Mammary epithelial cell (primary cell): ENCODE measurements at regions not wholly inside any gene's neighbourhood (a gene's known extent, or its start where the extent isn't known, plus 50 kb on each side); places are given as distances from the start of the nearest gene placed in this dataset.

ENCODE experiments used
- CTCF ChIP-seq, 2 donors: IDR thresholded peaks in 1 of 2; conservative IDR thresholded peaks in 1 of 2; 2 replicates each; pipeline ENCODE4 v1.5.1; 2011 to 2012; ENCODE audit warnings: inconsistent platforms in 2 of 2, low read length in 2 of 2, mild to moderate bottlenecking in 2 of 2, control low read depth in 1 of 2, low read depth in 1 of 2; ENCODE audit not compliant: insufficient read depth in 1 of 2; ENCODE audit errors: extremely low read depth in 1 of 2
- EZH2 ChIP-seq: IDR thresholded peaks from 2 replicates; pipeline ENCODE4 v1.6.1; 2012; ENCODE audit warnings: low read length, inconsistent platforms, borderline replicate concordance

DNA sequence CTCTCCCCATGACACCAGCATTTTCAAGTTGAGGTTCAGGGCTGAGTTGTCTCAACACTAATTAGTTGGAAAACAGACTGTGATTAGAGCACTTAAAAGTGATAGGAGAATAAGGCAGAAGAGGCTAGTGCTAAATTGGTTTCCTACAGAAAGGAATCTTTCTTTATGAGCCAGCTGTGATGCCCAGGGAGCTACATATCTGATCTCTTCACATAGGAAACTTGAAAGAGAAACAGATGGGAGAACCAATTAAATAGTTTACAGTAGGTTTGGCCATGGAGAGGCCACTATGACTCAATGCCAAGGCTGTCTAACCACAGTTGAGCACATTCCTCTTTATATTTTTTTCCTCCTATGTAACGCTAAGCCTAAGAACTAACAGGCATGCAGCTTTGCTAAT is 418.3 kb upstream of the CYRIA start:
- TF ChIP-seq CTCF (conservative IDR thresholded peaks at IDR 0.05 in 1 of 2, IDR thresholded peaks at IDR 0.05 in 1 of 2; ENCODE audit: extremely low read depth in 1 of 2, insufficient read depth in 1 of 2, low read depth in 1 of 2, low read length in 2 of 2) (no peak), EZH2 (no peak)
